ENCODE measurements at regions not wholly inside any gene's neighbourhood (a gene's known extent, or its start where the extent isn't known, plus 50 kb on each side); places are given as distances from the start of the nearest gene placed in this dataset.
A peak's percentile ranks its signal among the peaks of the same experiment; 100 is the strongest.

- no peaks in the 10 kb centered on the region for H3K27me3 ChIP-seq
- no peak overlapping the region for H3K27ac ChIP-seq
- DNase-seq: no peak
- 90% methylated on average over 6 of the region's 6 CpGs for WGBS, 2 donors
- H3K4me3 ChIP-seq: no peak overlapping the region
- no peak for ATAC-seq
- no peaks in the 10 kb centered on the region for H3K9me3 ChIP-seq
- no peaks in the 10 kb centered on the region for H3K4me1 ChIP-seq
- TF ChIP-seq POLR2A (IDR thresholded peaks at IDR 0.05) (no peak), CTCF (IDR thresholded peaks at IDR 0.05) (no peak)
- intact Hi-C loops (cut with DNase I): no loop called here
- H3K36me3 ChIP-seq (replicated peaks in 1 of 2; ENCODE audit: insufficient read depth in 1 of 2, low read depth in 2 of 2): no peaks in the 10 kb centered on the region
Measured at GRCh38 chr17:27218719-27219488, 75.0 kb upstream of the WSB1 start.

DNA sequence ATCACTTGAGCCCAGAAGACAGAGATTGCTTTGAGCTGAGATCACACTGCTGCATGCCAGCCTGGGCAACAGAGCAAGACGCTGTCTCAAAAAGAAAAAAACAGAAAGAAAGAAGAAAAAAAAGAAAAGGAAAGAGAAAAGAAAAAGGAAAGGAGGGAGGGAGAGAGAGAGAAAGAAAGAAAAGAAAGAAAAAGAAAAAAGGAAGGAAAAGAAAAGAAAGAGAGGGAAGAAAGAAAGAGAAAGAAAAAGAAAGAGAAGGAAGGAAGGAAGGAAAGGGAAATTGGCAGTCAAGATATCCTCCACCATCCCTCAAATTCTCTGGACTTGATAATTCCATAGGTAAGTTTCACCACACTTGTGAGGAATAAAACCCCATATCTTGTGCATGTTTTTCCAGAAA is 71.4 kb upstream of the WSB1 start:
- Histone ChIP-seq H3K36me3 (replicated peaks in 1 of 2; ENCODE audit: insufficient read depth in 1 of 2, low read depth in 2 of 2) (no peaks in the 10 kb centered on the region), H3K27me3 (no peaks in the 10 kb centered on the region), H3K4me1 (no peaks in the 10 kb centered on the region), H3K9me3 (no peaks in the 10 kb centered on the region), H3K27ac (no peak overlapping the region), H3K4me3 (no peak overlapping the region)
- DNase-seq: no peak
- 85 to 100% methylated on average over 1 of the region's 1 CpG for WGBS, 2 donors
- intact Hi-C loops (cut with DNase I): no loop called here
- TF ChIP-seq POLR2A (IDR thresholded peaks at IDR 0.05) (no peak), CTCF (IDR thresholded peaks at IDR 0.05) (no peak)
- no peak for ATAC-seq

DNA sequence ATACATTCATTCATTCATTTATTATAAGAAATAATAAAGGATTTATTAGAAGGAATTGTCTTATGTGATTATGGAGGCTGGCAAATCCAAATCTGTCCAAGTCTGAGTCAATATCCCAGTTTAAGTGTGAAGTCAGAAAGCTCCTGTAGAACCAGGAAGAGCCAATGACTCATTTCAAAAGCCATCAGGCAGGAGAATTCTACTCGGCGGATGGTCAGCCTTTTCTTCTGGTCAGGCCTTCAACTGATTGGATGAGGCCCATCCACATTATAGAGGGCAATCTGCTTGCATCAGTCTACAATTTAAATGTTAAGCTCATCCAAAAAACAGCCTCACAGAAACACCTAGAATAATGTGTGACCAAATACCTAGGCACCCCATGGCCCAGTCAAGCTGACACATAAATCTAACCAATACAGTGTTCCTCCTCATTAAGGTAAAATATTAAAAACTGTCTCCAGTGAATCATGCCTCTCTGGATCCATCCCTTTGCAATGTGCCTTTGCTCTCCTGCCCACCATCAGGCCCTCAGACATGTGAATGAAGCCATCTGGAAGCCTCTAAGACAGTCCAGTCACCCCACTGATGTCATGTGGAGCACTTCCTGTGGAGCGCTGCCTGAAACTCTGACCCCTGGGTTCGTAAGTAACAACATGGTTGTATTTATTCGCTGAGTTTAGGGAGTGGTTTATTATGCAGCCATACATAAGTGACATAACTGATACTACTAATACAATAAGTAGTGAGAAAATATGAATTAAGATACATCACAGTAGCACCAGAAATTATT is 69.2 kb upstream of the WSB1 start:
- WGBS, 2 donors: 78 to 90% methylated on average over 5 of the region's 5 CpGs
- intact Hi-C loops (cut with DNase I): no loop called here
- Histone ChIP-seq H3K4me3 (no peak overlapping the region), H3K27ac (no peak overlapping the region), H3K9me3 (no peaks in the 10 kb centered on the region), H3K36me3 (replicated peaks in 1 of 2; ENCODE audit: insufficient read depth in 1 of 2, low read depth in 2 of 2) (no peaks in the 10 kb centered on the region), H3K4me1 (no peaks in the 10 kb centered on the region), H3K27me3 (no peaks in the 10 kb centered on the region)
- ATAC-seq (no peak), DNase-seq (no peak)
- TF ChIP-seq CTCF (IDR thresholded peaks at IDR 0.05): no peak
- TF ChIP-seq POLR2A (IDR thresholded peaks at IDR 0.05): no peak

- no peaks in the 10 kb centered on the region for H3K36me3 ChIP-seq (replicated peaks in 1 of 2; ENCODE audit: insufficient read depth in 1 of 2, low read depth in 2 of 2)
- intact Hi-C loops (cut with DNase I): no loop called here
- no peaks in the 10 kb centered on the region for H3K9me3 ChIP-seq
- WGBS, 2 donors: 74 to 80% methylated on average over 4 of the region's 4 CpGs
- H3K4me3 ChIP-seq: no peak overlapping the region
- H3K27me3 ChIP-seq: no peaks in the 10 kb centered on the region
- peak overlapping the region in 1 of 4 donors; percentile 39 for H3K27ac ChIP-seq
- DNase-seq (peak in 1 of 4 donors; percentile 55), ATAC-seq (no peak)
- no peaks in the 10 kb centered on the region for H3K4me1 ChIP-seq
- no peak for TF ChIP-seq CTCF (IDR thresholded peaks at IDR 0.05)
- TF ChIP-seq POLR2A (IDR thresholded peaks at IDR 0.05): no peak
Measured at GRCh38 chr17:27226611-27227230, 67.2 kb upstream of the WSB1 start.

Data from body of pancreas (tissue), 4 donors.